Mononuclear cell (primary cell): ENCODE measurements at regions not wholly inside any gene's neighbourhood (a gene's known extent, or its start where the extent isn't known, plus 50 kb on each side); places are given as distances from the start of the nearest gene placed in this dataset.

Experiments used
- H3K27me3 ChIP-seq: 2 replicates; pipeline ENCODE4 v1.6.0; 2011; ENCODE audit warnings: low read length, control low read depth; ENCODE audit not compliant: insufficient read depth
- H3K4me1 ChIP-seq: 2 replicates; pipeline ENCODE4 v1.5.1; 2011; ENCODE audit warnings: mild to moderate bottlenecking, low read length, control low read depth; ENCODE audit not compliant: insufficient read depth
- H3K4me3 ChIP-seq: 2 replicates; pipeline ENCODE4 v1.5.1; 2011; ENCODE audit warnings: mild to moderate bottlenecking, low read length, moderate library complexity
- H3K9me3 ChIP-seq: 2 replicates; pipeline ENCODE4 v1.5.1; 2011; ENCODE audit warnings: low read depth, mild to moderate bottlenecking, control low read depth, low read length

- no peaks in the 10 kb centered on the region for H3K27me3 ChIP-seq
- no peaks in the 10 kb centered on the region for H3K9me3 ChIP-seq
- H3K4me1 ChIP-seq: peaks cover 12% of the 10 kb centered on the region
- no peak overlapping the region for H3K4me3 ChIP-seq
These were observed 113.7 kb upstream of the RASGRP1 start for GRCh38 chr15:38678281-38678680.

- no peak overlapping the region for H3K4me3 ChIP-seq
- H3K27me3 ChIP-seq: no peaks in the 10 kb centered on the region
- no peaks in the 10 kb centered on the region for H3K9me3 ChIP-seq
- peaks cover 33% of the 10 kb centered on the region for H3K4me1 ChIP-seq
These were observed 116.2 kb upstream of the RASGRP1 start for GRCh38 chr15:38680775-38681174.

GRCh38 chr15:38682363-38682762 is 117.7 kb upstream of the RASGRP1 start:
- no peaks in the 10 kb centered on the region for H3K27me3 ChIP-seq
- no peak overlapping the region for H3K4me3 ChIP-seq
- no peaks in the 10 kb centered on the region for H3K9me3 ChIP-seq
- peaks cover 45% of the 10 kb centered on the region for H3K4me1 ChIP-seq

- Histone ChIP-seq H3K4me3 (no peak overlapping the region), H3K4me1 (peaks cover 50% of the 10 kb centered on the region), H3K27me3 (no peaks in the 10 kb centered on the region), H3K9me3 (no peaks in the 10 kb centered on the region)
These were observed 118.2 kb upstream of the RASGRP1 start for GRCh38 chr15:38682861-38683260.

GRCh38 chr15:38683382-38684242 is 119.0 kb upstream of the RASGRP1 start:
- Histone ChIP-seq H3K27me3 (no peaks in the 10 kb centered on the region), H3K4me3 (no peak overlapping the region), H3K4me1 (peaks cover 58% of the 10 kb centered on the region), H3K9me3 (no peaks in the 10 kb centered on the region)

GRCh38 chr15:38684440-38685010 is 119.9 kb upstream of the RASGRP1 start:
- Histone ChIP-seq H3K27me3 (no peaks in the 10 kb centered on the region), H3K4me1 (peaks cover 67% of the 10 kb centered on the region), H3K9me3 (no peaks in the 10 kb centered on the region), H3K4me3 (no peak overlapping the region)

GRCh38 chr15:38685686-38686339 is 121.2 kb upstream of the RASGRP1 start:
- Histone ChIP-seq H3K4me1 (peaks cover 77% of the 10 kb centered on the region), H3K27me3 (no peaks in the 10 kb centered on the region), H3K4me3 (no peak overlapping the region), H3K9me3 (no peaks in the 10 kb centered on the region)

GRCh38 chr15:38687340-38687739 is 122.7 kb upstream of the RASGRP1 start:
- Histone ChIP-seq H3K27me3 (no peaks in the 10 kb centered on the region), H3K4me3 (no peak overlapping the region), H3K4me1 (peaks cover 77% of the 10 kb centered on the region), H3K9me3 (no peaks in the 10 kb centered on the region)

- no peak overlapping the region for H3K4me3 ChIP-seq
- no peaks in the 10 kb centered on the region for H3K9me3 ChIP-seq
- peaks cover 73% of the 10 kb centered on the region for H3K4me1 ChIP-seq
- H3K27me3 ChIP-seq: no peaks in the 10 kb centered on the region
These were observed 123.3 kb upstream of the RASGRP1 start for GRCh38 chr15:38687775-38688495.

- H3K4me1 ChIP-seq: peaks cover 65% of the 10 kb centered on the region
- H3K4me3 ChIP-seq: no peak overlapping the region
- H3K27me3 ChIP-seq: no peaks in the 10 kb centered on the region
- no peaks in the 10 kb centered on the region for H3K9me3 ChIP-seq
These were observed 124.1 kb upstream of the RASGRP1 start for GRCh38 chr15:38688761-38689160.

- Histone ChIP-seq H3K4me1 (peaks cover 57% of the 10 kb centered on the region), H3K4me3 (no peak overlapping the region), H3K27me3 (no peaks in the 10 kb centered on the region), H3K9me3 (no peaks in the 10 kb centered on the region)
These were observed 124.9 kb upstream of the RASGRP1 start for GRCh38 chr15:38689522-38689921.

GRCh38 chr15:38690216-38690615 is 125.6 kb upstream of the RASGRP1 start:
- no peak overlapping the region for H3K4me3 ChIP-seq
- no peaks in the 10 kb centered on the region for H3K27me3 ChIP-seq
- H3K9me3 ChIP-seq: no peaks in the 10 kb centered on the region
- H3K4me1 ChIP-seq: peaks cover 52% of the 10 kb centered on the region

- no peak overlapping the region for H3K4me3 ChIP-seq
- peaks cover 52% of the 10 kb centered on the region for H3K4me1 ChIP-seq
These were observed 126.2 kb upstream of the RASGRP1 start for GRCh38 chr15:38690719-38691332.

GRCh38 chr15:38691377-38691776 is 126.8 kb upstream of the RASGRP1 start:
- Histone ChIP-seq H3K4me3 (no peak overlapping the region), H3K9me3 (no peaks in the 10 kb centered on the region), H3K27me3 (no peaks in the 10 kb centered on the region), H3K4me1 (peaks cover 54% of the 10 kb centered on the region)

More at GRCh38 chr15:38690719-38691332, 126.2 kb upstream of the RASGRP1 start:
- Histone ChIP-seq H3K9me3 (no peaks in the 10 kb centered on the region), H3K27me3 (no peaks in the 10 kb centered on the region)
